ENCODE measurements at regions not wholly inside any gene's neighbourhood (a gene's known extent, or its start where the extent isn't known, plus 50 kb on each side); places are given as distances from the start of the nearest gene placed in this dataset.

GRCh38 chrY:12403916-12404315 lies 297.1 kb upstream of the USP9Y start:
- H3K9me3 Mint-ChIP-seq, result no peaks in the 10 kb centered on the region
- CTCF ChIA-PET, result no interaction called here
- H3K27me3 ChIP-seq (ENCODE audit: control insufficient read depth in 1 of 2, insufficient read depth in 2 of 2, low read length in 2 of 2), result no peaks in the 10 kb centered on the region
- no peaks in the 10 kb centered on the region for H3K4me1 ChIP-seq (ENCODE audit: insufficient read depth, low read length)
- POLR2A ChIA-PET, result no interaction called here
- no peaks in the 10 kb centered on the region for H3K4me1 Mint-ChIP-seq (ENCODE audit: low read depth)
- H3K36me3 Mint-ChIP-seq (ENCODE audit: low read depth), result no peaks in the 10 kb centered on the region
- TF ChIP-seq CTCF (IDR thresholded peaks at IDR 0.05), result no peak
- H3K9me3 ChIP-seq (ENCODE audit: control insufficient read depth in 1 of 2, insufficient read depth in 1 of 2, low read length in 2 of 2), result no peaks in the 10 kb centered on the region
- DNase-seq, result no peak
- H3K27ac Mint-ChIP-seq, result no peak overlapping the region
- intact Hi-C loops (cut with DNase I, micrococcal nuclease), result no loop called here
- no peaks in the 10 kb centered on the region for H3K36me3 ChIP-seq (ENCODE audit: insufficient read depth, low read length)
- H3K4me3 ChIP-seq (ENCODE audit: low read length), result no peak overlapping the region
- ATAC-seq (ENCODE audit: poor library complexity), result no peak
- no peaks in the 10 kb centered on the region for H3K27me3 Mint-ChIP-seq
- no peak overlapping the region for H3K27ac ChIP-seq (ENCODE audit: low read depth in 1 of 2, low read length in 2 of 2)
- H3K4me3 Mint-ChIP-seq, result no peak overlapping the region

- CTCF ChIA-PET, result no interaction called here
- Histone ChIP-seq H3K36me3 (ENCODE audit: insufficient read depth, low read length) (no peaks in the 10 kb centered on the region), H3K4me1 (ENCODE audit: insufficient read depth, low read length) (no peaks in the 10 kb centered on the region), H3K27me3 (ENCODE audit: control insufficient read depth in 1 of 2, insufficient read depth in 2 of 2, low read length in 2 of 2) (no peaks in the 10 kb centered on the region), H3K4me3 (ENCODE audit: low read length) (no peak overlapping the region), H3K27ac (ENCODE audit: low read depth in 1 of 2, low read length in 2 of 2) (no peak overlapping the region), H3K9me3 (ENCODE audit: control insufficient read depth in 1 of 2, insufficient read depth in 1 of 2, low read length in 2 of 2) (no peaks in the 10 kb centered on the region)
- Mint-ChIP-seq H3K27me3 (no peaks in the 10 kb centered on the region), H3K27ac (no peak overlapping the region), H3K4me1 (ENCODE audit: low read depth) (peaks cover 12% of the 10 kb centered on the region), H3K4me3 (no peak overlapping the region), H3K9me3 (no peaks in the 10 kb centered on the region), H3K36me3 (ENCODE audit: low read depth) (no peaks in the 10 kb centered on the region)
- no peak for DNase-seq
- POLR2A ChIA-PET, result no interaction called here
- intact Hi-C loops (cut with DNase I, micrococcal nuclease), result no loop called here
- no peak for ATAC-seq (ENCODE audit: poor library complexity)
- no peak for TF ChIP-seq CTCF (IDR thresholded peaks at IDR 0.05)
Observed at GRCh38 chrY:12408236-12408635, 292.8 kb upstream of the USP9Y start.

DNA sequence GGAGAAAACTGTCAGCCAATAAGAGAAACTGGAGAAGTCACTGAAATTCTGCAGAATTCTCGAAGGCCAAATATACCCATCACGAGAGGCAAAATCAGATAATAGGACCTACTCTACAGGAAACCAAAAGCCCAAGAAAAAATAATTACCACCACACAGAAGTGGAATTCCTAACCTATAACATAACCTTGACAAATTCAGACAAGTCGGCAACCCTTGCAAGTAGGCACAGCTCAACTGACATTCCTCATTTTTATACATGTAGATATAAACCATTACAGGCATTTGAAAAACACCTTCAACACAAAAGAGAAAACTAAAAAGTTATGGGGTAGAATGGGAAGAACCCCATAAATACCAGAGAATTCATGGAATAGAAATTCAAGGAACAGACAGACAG lies 290.3 kb upstream of the USP9Y start:
- H3K27ac Mint-ChIP-seq, result no peak overlapping the region

More for the DNA sequence above, 290.3 kb upstream of the USP9Y start:
- Mint-ChIP-seq H3K4me3 (no peak overlapping the region), H3K4me1 (ENCODE audit: low read depth) (peaks cover 12% of the 10 kb centered on the region), H3K27me3 (no peaks in the 10 kb centered on the region), H3K9me3 (no peaks in the 10 kb centered on the region), H3K36me3 (ENCODE audit: low read depth) (no peaks in the 10 kb centered on the region)
- no peaks in the 10 kb centered on the region for H3K36me3 ChIP-seq (ENCODE audit: insufficient read depth, low read length)
- ChIA-PET CTCF (no interaction called here), POLR2A (no interaction called here)
- no peak overlapping the region for H3K4me3 ChIP-seq (ENCODE audit: low read length)
- TF ChIP-seq CTCF (IDR thresholded peaks at IDR 0.05), result no peak
- ATAC-seq (ENCODE audit: poor library complexity), result no peak
- H3K4me1 ChIP-seq (ENCODE audit: insufficient read depth, low read length), result no peaks in the 10 kb centered on the region
- intact Hi-C loops (cut with DNase I, micrococcal nuclease), result no loop called here
- H3K27me3 ChIP-seq (ENCODE audit: control insufficient read depth in 1 of 2, insufficient read depth in 2 of 2, low read length in 2 of 2), result no peaks in the 10 kb centered on the region
- no peaks in the 10 kb centered on the region for H3K9me3 ChIP-seq (ENCODE audit: control insufficient read depth in 1 of 2, insufficient read depth in 1 of 2, low read length in 2 of 2)
- no peak overlapping the region for H3K27ac ChIP-seq (ENCODE audit: low read depth in 1 of 2, low read length in 2 of 2)
- no peak for DNase-seq
